Suppressor macrophage (primary cell): ENCODE measurements at regions not wholly inside any gene's neighbourhood (a gene's known extent, or its start where the extent isn't known, plus 50 kb on each side); places are given as distances from the start of the nearest gene placed in this dataset.
"Not testable (repeated sequence)": the region's sequence is repeated elsewhere in the genome, so short reads cannot be mapped to it uniquely, and the experiment has no call there.

Source experiments
- DNase-seq, 4 experiments: peaks; one replicate each; pipeline ENCODE4 v3.0.0-alpha.2; 2020 to 2022

- DNase-seq, result peak; percentile 83 to 89 (median 85)
Observed at GRCh38 chr7:66413379-66414114, 208.4 kb downstream of the TPST1 start.

- DNase-seq, result no peak
Observed at GRCh38 chr7:66415659-66416265, 210.6 kb downstream of the TPST1 start.

- DNase-seq, result peak in 2 of 4 experiments; percentile 8 to 17
Observed at GRCh38 chr7:66418537-66418936, 210.1 kb upstream of the KCTD7 start.

- DNase-seq, result no peak
Observed at GRCh38 chr7:66419210-66419609, 209.5 kb upstream of the KCTD7 start.

GRCh38 chr7:66421830-66422475 lies 206.7 kb upstream of the KCTD7 start:
- DNase-seq, result no peak

GRCh38 chr7:66423729-66424128 lies 205.0 kb upstream of the KCTD7 start:
- DNase-seq, result peak in 2 of 4 experiments; percentile 9 to 12

GRCh38 chr7:66426332-66426731 lies 202.3 kb upstream of the KCTD7 start:
- no peak for DNase-seq

GRCh38 chr7:66426996-66427395 lies 201.7 kb upstream of the KCTD7 start:
- DNase-seq, result no peak

- DNase-seq, result no peak
Observed at GRCh38 chr7:66427956-66428355, 200.7 kb upstream of the KCTD7 start.

- DNase-seq, result no peak
Observed at GRCh38 chr7:66429498-66430163, 199.1 kb upstream of the KCTD7 start.

- DNase-seq, result no peak
Observed at GRCh38 chr7:66430164-66430545, 198.5 kb upstream of the KCTD7 start.

- DNase-seq, result peak in 1 of 4 experiments; percentile 22
Observed at GRCh38 chr7:66438703-66439405, 189.8 kb upstream of the KCTD7 start.

- no peak for DNase-seq
Observed at GRCh38 chr7:66442385-66442784, 186.3 kb upstream of the KCTD7 start.

GRCh38 chr7:66443946-66444345 lies 184.7 kb upstream of the KCTD7 start:
- DNase-seq, result peak in 3 of 4 experiments; percentile 26 to 60 (median 58)

GRCh38 chr7:66447007-66447406 lies 181.7 kb upstream of the KCTD7 start:
- DNase-seq, result peak in 3 of 4 experiments; percentile 10 to 32 (median 21)

GRCh38 chr7:66450814-66451213 lies 177.9 kb upstream of the KCTD7 start:
- DNase-seq, result peak in 1 of 4 experiments; percentile 12

GRCh38 chr7:66451713-66452112 lies 177.0 kb upstream of the KCTD7 start:
- not testable (repeated sequence) for DNase-seq

- no peak for DNase-seq
Observed at GRCh38 chr7:66452165-66452564, 176.5 kb upstream of the KCTD7 start.

GRCh38 chr7:66453340-66453739 lies 175.3 kb upstream of the KCTD7 start:
- no peak for DNase-seq

GRCh38 chr7:66454600-66455225 lies 174.0 kb upstream of the KCTD7 start:
- DNase-seq, result peak in 1 of 4 experiments; percentile 13

- not testable (repeated sequence) for DNase-seq
Observed at GRCh38 chr7:66455432-66455831, 173.2 kb upstream of the KCTD7 start.

- DNase-seq, result not testable (repeated sequence)
Observed at GRCh38 chr7:66456431-66456830, 172.2 kb upstream of the KCTD7 start.
